ENCODE measurements at regions not wholly inside any gene's neighbourhood (a gene's known extent, or its start where the extent isn't known, plus 50 kb on each side); places are given as distances from the start of the nearest gene placed in this dataset.
"Not testable (repeated sequence)": the region's sequence is repeated elsewhere in the genome, so short reads cannot be mapped to it uniquely, and the experiment has no call there.

DNA sequence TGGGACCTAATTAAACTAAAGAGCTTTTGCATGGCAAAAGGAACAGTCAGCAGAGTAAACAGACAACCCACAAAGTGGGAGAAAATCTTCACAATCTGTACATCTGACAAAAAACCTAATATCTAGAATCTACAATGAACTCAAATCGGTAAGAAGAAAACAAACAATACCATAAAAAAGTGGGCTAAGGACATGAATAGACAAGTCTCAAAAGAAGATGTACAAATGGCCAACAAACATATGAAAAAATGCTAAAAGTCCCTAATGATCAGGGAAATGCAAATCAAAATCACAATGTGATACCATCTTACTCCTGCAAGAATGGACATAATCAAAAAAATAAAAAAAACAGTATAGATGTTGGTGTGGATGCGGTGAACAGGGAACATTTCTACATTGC, 286.7 kb downstream of the SOX4 start:
- TF ChIP-seq, protein P1, sequence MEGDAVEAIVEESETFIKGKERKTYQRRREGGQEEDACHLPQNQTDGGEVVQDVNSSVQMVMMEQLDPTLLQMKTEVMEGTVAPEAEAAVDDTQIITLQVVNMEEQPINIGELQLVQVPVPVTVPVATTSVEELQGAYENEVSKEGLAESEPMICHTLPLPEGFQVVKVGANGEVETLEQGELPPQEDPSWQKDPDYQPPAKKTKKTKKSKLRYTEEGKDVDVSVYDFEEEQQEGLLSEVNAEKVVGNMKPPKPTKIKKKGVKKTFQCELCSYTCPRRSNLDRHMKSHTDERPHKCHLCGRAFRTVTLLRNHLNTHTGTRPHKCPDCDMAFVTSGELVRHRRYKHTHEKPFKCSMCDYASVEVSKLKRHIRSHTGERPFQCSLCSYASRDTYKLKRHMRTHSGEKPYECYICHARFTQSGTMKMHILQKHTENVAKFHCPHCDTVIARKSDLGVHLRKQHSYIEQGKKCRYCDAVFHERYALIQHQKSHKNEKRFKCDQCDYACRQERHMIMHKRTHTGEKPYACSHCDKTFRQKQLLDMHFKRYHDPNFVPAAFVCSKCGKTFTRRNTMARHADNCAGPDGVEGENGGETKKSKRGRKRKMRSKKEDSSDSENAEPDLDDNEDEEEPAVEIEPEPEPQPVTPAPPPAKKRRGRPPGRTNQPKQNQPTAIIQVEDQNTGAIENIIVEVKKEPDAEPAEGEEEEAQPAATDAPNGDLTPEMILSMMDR (IDR thresholded peaks at IDR 0.05), result not testable (repeated sequence)
- not testable (repeated sequence) for TF ChIP-seq POLR2A (IDR thresholded peaks at IDR 0.05)

Measured in suprapubic skin (tissue), 3 donors.